ENCODE measurements at regions not wholly inside any gene's neighbourhood (a gene's known extent, or its start where the extent isn't known, plus 50 kb on each side); places are given as distances from the start of the nearest gene placed in this dataset.

GRCh38 chr18:43671431-43671830 is 394.1 kb upstream of the SYT4 start:
- Histone ChIP-seq H3K9me3 (no peaks in the 10 kb centered on the region), H3K36me3 (no peaks in the 10 kb centered on the region), H3K4me3 (no peak overlapping the region), H3K27me3 (ENCODE audit: low read depth) (no peaks in the 10 kb centered on the region), H3K4me1 (no peaks in the 10 kb centered on the region), H3K27ac (no peak overlapping the region)
- DNase-seq (no peak), ATAC-seq (no peak)
- TF ChIP-seq CTCF (IDR thresholded peaks at IDR 0.05): no peak
- intact Hi-C loops (cut with DNase I): no loop called here

GRCh38 chr18:43680096-43680495 is 402.8 kb upstream of the SYT4 start:
- Histone ChIP-seq H3K27ac (no peak overlapping the region), H3K4me3 (no peak overlapping the region), H3K27me3 (ENCODE audit: low read depth) (no peaks in the 10 kb centered on the region), H3K4me1 (no peaks in the 10 kb centered on the region), H3K9me3 (no peaks in the 10 kb centered on the region), H3K36me3 (no peaks in the 10 kb centered on the region)
- DNase-seq: no peak
- TF ChIP-seq CTCF (IDR thresholded peaks at IDR 0.05): no peak
- ATAC-seq: no peak
- intact Hi-C loops (cut with DNase I): no loop called here

- Histone ChIP-seq H3K27me3 (ENCODE audit: low read depth) (no peaks in the 10 kb centered on the region), H3K4me1 (no peaks in the 10 kb centered on the region), H3K9me3 (no peaks in the 10 kb centered on the region), H3K36me3 (no peaks in the 10 kb centered on the region), H3K27ac (no peak overlapping the region), H3K4me3 (no peak overlapping the region)
- intact Hi-C loops (cut with DNase I): no loop called here
- TF ChIP-seq CTCF (IDR thresholded peaks at IDR 0.05): no peak
- no peak for DNase-seq
- ATAC-seq: no peak
These were observed 404.4 kb upstream of the SYT4 start for GRCh38 chr18:43681661-43682060.

GRCh38 chr18:43682196-43682595 is 404.9 kb upstream of the SYT4 start:
- intact Hi-C loops (cut with DNase I): no loop called here
- Histone ChIP-seq H3K4me3 (no peak overlapping the region), H3K4me1 (no peaks in the 10 kb centered on the region), H3K36me3 (no peaks in the 10 kb centered on the region), H3K9me3 (no peaks in the 10 kb centered on the region), H3K27me3 (ENCODE audit: low read depth) (no peaks in the 10 kb centered on the region), H3K27ac (no peak overlapping the region)
- no peak for TF ChIP-seq CTCF (IDR thresholded peaks at IDR 0.05)
- DNase-seq: no peak
- no peak for ATAC-seq

- Histone ChIP-seq H3K4me1 (no peaks in the 10 kb centered on the region), H3K9me3 (no peaks in the 10 kb centered on the region), H3K27me3 (ENCODE audit: low read depth) (no peaks in the 10 kb centered on the region), H3K36me3 (no peaks in the 10 kb centered on the region), H3K4me3 (no peak overlapping the region), H3K27ac (no peak overlapping the region)
- intact Hi-C loops (cut with DNase I): no loop called here
- ATAC-seq (no peak), DNase-seq (no peak)
- TF ChIP-seq CTCF (IDR thresholded peaks at IDR 0.05): no peak
These were observed 409.4 kb upstream of the SYT4 start for GRCh38 chr18:43686709-43687108.

- Histone ChIP-seq H3K27ac (no peak overlapping the region), H3K4me1 (no peaks in the 10 kb centered on the region), H3K4me3 (no peak overlapping the region), H3K27me3 (ENCODE audit: low read depth) (no peaks in the 10 kb centered on the region), H3K9me3 (no peaks in the 10 kb centered on the region), H3K36me3 (no peaks in the 10 kb centered on the region)
- TF ChIP-seq CTCF (IDR thresholded peaks at IDR 0.05): no peak
- ATAC-seq (no peak), DNase-seq (no peak)
- intact Hi-C loops (cut with DNase I): no loop called here
These were observed 414.9 kb upstream of the SYT4 start for GRCh38 chr18:43692099-43692690.

All from lower lobe of right lung (tissue), 2 donors.